ENCODE measurements at regions not wholly inside any gene's neighbourhood (a gene's known extent, or its start where the extent isn't known, plus 50 kb on each side); places are given as distances from the start of the nearest gene placed in this dataset.

DNA sequence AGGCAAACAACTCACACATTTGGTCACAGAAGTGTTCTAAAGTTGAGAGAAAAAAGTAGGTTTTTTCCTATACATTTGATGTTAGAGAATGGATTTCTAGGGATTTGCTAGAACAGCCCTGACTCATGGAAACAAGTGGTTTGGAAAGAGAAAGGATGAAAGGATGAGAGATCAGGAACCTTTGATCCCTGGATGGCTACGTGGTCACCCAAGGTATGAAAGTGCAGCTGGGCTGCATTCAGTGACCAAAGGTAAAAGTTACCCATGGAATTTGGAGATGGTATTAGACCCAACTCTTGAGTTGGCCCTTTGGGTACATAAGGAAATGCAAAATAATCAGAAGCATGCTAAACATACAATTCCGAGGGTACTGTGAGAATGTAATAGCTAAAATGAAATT is 61.3 kb upstream of the SPIN1 start:
- DNase-seq (ENCODE audit: low read depth) = no peak

DNA sequence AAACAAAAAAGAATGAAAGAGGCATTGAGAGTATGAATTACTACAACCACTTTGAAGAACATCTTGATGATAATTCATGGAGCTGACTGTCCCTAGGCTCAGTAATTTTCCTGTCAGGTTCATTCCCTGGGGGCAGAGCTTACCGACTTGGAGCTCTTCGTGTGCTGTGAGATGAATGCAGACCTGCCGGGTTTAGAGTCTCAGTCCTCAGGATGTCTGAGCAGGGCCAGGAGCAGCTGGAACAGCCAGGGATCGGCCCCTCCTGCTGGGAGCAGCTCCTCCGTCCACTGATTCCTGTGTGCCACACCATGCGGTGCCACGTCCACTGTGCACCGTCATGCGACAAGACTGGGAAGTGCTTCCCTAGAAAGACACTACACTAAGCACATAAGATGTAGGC is 62.2 kb upstream of the SPIN1 start:
- no peak for DNase-seq (ENCODE audit: low read depth)

DNA sequence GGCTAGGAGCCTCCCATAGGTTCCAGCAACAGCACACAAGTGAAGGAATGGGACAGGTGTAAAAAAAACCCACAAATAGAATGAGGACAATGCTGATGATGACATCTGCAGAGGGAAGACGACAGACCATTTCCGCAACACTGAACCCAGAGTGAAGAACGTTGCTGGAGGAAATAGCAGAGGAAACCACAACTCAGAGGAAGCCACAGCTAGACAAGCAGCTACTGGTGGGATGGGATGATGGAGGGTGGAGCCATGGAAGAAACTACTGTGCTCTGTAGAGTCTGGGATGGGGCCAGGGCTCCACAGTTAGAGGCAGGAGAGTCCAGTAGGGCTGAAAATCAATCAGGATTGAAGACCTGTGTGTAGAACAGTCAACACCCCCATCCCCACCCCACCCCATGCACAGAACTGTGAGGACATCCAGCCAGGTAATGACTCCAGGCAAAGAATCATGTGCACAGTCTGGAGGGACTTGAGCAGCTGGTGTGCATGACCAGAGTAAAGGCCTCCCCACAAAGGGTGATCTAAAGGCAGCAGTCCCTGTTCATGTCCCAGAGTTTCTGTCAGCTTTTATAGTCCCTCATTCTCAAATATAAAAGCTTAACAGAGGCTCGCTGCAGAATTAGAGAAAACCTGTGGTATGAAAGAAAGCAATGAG is 65.2 kb upstream of the SPIN1 start:
- peak; percentile 34 for DNase-seq (ENCODE audit: low read depth)

DNA sequence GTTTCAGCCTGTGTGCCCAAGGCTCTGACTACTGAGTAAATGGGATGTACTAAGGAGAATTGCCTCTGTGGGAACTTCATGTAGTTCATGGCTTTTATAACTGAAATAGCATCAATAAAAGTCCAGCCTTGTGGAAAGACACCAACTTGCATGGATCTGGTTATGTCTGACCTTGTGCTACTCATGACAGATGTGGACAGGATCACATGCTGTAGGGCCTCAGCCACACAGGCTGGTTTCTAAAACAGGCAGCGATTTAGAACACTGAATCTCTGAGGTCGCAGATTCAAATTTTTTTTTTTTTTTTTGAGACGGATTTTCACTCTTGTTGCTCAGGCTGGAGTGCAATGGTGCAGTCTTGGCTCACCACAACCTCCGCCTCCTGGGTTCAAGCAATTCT is 66.5 kb upstream of the SPIN1 start:
- DNase-seq (ENCODE audit: low read depth) = no peak

DNA sequence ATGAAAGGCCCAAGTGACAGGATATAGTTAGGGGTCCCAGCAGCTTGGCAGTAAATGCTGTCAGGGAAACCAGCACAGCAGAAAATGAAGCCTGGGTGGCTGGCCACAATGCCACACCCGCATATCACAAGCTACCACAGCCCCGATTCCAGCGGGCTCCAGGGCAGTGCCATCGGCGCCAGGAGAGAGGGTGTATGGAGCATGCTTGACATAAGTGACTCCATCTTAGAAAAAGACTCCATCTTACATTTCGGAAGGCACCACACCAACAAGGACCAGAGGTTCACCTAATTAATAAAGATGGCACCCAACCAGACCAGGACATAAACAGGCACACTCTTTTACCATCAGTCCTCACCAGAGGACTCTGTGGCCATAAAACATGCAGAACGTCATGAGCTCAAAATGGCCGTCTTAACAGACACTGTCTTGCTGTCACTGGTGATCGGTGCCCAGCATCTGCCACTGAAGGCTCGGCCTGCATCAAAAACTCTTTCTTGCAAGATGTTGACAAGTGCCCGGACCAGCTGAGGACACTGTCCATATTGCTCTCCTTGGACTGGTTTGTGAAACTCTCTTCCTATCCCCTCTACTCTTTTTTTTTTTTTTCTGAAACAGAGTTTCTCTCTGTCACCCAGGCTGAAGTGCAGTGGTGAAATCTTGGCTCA is 67.4 kb upstream of the SPIN1 start:
- no peak for DNase-seq (ENCODE audit: low read depth)

DNA sequence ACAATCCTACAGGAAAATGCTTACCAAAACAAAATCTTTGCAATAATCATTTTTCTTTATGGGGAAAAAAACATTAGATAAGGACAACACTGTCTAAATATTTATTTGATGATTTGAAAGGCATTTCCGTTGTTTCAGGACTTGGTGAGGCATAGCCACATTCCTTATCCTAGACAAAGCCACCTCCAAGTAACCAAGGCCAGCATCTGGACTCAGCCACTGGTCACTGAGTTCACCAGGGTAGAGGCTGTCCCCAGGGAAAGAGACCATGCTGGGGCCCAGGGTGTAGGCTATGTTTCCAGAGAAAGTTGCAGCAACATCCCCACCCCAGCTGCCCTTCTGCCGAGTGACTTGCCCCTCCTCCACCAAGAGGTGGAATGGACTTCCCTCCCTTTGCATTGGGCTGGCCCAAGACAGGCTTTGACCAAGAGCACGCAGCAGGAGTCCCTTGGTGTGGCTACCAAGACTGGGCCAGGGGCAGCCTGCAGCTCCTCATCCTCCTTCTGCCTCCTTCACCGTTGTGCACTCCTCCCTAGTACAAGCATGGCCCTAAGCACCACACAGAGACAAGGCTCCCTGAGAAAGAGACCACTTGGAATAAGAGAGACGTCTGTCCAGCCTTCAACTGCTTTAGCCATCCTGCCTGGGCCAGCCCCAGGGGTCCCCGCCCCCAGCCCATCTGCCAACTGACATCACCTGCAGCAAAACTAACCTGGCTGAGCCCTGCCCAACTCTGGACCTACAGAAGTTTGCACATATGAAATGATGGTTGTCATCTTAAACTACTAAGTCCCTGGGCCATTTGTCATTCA is 68.1 kb upstream of the SPIN1 start:
- no peak for DNase-seq (ENCODE audit: low read depth)

DNA sequence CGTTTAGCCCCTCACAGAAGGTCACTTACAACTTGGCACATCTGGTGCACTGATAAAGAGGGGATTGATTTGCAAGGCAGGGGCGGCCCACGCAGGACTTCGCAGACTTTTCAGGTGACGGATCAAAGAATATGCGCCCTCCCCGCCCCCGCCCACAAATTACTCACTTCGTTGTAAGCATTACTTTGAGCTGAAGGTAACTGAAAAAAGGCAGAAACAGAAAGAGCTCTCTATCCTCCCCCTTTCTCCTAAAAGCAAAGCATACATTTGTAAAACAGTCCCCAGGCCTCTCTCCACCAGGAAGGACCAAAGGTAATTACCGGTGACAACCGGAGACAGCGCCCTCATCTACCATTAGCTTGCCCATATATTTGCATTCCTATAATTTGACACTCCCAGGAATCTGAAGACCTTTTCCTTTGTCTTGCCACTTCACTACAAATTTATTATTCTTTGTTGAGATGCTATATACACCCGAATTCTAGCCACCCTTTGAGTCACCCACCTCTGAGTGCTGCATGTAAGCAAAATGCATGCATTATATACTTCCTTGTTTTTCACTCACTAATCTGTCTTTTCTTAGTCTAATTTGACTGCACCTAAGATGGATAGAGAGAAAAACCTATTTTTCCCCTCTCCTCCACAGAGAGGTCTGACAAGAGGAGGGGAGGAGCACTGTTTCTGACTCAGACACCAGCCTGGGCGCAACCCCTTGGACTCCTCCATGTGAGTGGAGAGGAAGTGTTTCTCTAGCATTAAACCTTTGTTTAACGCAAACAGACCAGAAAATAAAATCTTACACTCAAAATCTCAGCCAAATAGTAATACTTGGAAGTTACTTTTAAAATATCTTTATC is 74.7 kb upstream of the SPIN1 start:
- no peak for DNase-seq (ENCODE audit: low read depth)

DNA sequence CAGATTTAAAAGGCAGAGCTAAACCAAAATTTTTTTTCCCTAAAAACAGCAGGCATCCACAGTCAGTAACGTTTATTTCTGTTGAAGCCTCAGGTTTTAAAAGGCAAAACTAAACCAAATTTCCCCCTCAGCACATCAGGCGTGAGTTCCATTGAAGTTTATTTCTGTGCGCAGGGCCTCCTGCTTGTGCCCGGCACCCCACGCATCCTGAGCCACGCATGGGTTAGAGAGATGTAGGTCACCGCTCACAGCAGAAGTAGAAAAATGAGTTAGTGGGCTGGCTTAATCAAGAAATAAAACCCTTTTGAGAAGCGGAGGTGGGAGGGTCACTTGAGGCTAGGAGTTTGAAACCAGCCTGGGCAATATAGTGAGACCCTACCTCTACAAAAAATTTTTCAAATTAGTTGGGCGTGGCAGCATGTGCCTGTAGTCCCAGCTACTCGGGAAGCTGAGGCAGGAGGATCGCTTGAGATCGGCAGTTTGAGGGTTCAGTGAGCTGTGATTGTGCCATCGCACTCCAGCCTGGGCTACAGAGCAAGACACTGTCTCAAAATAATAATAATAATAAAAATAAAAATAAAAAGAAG is 75.6 kb upstream of the SPIN1 start:
- no peak for DNase-seq (ENCODE audit: low read depth)

DNA sequence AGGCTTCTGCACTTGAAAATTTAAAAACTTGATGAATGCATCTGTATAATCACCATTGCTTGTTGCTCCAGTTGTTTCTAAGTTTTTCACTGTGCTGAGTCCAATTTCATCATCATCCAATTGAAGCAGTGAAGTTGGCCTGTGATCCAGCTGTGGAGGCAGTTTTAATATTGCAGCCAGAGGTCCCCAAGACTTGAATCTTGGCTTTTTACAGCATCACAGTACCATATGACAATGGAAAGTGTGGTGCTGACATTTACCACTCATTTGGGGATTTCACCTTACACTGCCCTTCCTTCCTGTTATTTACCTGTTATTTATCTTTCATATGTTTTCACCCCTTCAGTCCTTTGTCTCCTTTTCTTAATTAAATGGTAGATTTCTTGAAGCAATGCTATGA is 76.2 kb upstream of the SPIN1 start:
- no peak for DNase-seq (ENCODE audit: low read depth)

DNA sequence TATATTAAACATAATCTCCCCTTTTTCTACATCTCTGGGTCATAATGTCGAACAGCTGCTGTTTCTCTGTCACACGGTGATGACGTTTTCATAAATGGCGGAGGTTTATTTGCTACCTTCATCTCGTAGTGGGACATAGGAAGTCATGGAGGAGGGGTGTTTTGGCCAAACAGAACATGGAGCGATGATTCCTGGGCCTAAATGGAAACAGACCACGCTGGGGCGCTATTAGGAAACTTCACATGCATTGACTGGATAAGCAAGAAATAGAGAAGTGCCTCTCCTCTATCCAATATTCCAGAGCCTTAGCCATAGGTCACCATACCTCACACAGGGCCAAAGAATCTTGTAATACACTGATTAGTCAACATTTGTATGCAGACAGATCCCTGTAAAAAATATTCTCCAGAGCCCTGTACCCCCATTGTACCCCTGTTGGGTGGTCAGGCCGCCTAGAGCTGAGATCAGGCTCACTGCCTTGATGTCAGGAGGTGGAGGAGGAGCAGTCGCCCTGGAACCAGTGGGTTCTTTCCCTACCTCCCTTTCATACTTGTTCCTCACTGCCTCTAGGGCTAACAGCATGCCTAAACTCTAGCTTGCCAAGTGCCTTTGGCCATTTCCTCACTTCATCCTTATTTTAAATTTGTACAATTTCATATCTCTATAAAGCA is 77.8 kb upstream of the SPIN1 start:
- no peak for DNase-seq (ENCODE audit: low read depth)

DNA sequence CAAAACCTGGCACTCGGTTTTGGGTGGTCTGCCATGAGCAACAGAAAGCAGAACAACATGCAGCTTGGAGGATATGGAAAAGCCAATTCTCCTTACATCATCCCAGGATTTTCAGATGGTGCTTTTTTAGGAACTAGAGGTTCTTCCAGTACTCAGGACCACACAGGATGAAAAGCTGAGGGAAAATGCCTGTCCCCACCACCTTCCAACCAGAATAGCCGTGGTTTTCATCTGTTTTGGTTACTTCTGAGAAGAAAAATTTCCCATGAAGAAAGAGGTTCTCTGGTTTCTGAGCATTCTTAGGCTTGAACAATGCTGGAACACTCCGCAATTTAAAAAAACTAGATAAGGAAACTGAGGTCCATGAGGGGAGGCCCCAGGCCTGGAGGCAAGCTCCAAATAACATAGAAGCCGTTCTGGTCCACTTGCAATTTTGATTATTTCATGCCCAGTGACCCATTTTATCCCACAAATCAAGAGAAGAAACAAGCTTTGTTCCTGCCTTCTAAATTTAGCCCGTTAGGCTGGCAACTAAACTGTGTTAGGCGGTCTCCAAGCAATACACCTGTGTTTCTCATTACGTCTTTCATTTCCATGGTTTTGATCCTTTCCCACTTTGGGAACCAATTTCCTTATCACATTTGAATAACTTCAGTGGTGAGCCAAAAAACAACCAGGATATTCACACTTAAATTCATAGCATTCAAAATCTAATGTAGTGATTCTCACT is 79.2 kb upstream of the SPIN1 start:
- no peak for DNase-seq (ENCODE audit: low read depth)

DNA sequence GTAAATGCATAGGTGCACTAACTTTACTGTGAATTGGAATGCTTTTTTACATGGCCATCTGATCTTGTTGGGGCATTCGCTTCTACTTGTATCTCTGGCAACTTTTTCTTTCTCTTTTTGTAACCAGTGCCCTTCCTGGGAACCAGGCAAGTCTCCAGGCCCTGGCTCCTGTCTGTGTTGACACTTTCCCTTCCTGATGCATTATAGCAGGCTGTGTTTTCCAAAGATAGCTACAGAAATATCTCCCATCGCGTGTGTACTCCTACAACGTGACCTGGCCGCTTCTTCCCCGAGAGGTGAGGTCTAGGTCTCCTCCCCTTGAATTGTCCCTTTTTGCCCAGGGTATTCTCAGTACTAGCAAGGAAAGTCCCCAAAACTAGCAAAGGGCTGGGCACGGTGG is 81.1 kb upstream of the SPIN1 start:
- no peak for DNase-seq (ENCODE audit: low read depth)

DNA sequence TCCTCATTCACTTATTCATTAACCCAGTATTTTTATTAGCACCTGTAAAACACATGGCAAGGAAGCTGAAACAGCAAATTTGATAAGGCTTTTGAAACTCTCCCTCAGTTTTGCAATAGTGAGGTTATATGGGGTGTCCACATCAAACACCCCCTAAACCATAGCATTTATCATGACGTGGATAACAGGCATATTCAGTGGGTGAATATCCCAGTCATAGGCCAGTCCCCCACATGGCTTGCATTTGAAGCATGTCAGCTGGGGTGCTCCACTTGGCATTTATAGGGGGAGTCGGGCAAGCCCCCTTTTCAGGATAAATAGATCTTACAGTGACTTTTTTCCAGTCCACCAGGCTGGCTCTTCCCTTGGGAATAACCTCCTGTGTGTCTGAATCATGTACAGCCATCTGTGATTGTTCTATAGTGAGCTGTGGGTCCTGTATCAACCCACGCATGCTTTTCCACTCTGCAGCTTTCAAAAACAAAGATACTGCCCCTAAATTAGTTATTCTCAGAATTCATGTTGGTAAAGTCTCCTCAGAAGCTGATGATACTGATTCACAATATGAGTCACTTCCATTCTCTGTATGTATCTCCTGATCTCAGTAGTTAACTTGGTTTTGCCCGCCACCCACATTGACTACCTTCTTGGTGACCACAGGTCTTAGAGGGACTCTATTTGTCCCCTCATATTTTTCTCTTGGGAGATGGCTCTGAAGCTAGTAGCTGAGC is 84.4 kb upstream of the SPIN1 start:
- peak; percentile 24 for DNase-seq (ENCODE audit: low read depth)

DNA sequence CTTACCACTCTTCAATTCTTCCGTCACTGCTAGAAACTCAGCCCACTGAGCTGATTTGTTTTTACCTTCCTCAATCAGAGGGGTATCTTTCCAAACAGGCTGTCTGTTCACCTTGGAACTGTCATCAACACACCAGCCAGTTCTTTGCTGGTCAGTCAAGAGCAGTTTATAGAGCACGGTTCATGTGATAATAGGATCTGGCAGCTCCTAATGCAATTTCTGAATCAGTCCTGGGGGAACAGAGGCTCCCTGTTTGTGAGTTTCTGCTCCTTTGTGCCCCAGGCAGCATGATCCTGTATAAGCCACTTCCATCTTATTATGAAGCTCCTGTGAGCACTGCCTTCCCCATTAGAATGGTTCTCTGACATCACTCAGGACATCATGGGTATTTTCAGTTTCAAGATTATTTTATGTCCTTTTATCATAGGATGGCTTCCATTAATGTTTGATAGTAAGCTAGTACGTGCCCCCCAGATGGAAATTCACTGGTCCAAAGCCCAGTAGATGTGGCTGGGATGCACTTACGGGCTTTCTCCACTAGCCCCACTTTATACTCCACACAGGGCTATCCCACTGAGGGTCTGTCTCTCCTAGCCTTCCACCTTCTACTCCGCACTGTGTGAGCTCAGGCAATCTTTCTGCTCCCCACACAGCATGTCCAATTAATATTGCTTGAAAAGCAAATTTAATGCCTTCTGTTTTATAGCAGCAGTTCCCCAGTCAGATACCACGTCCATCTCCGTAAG is 85.5 kb upstream of the SPIN1 start:
- DNase-seq (ENCODE audit: low read depth) = no peak

DNA sequence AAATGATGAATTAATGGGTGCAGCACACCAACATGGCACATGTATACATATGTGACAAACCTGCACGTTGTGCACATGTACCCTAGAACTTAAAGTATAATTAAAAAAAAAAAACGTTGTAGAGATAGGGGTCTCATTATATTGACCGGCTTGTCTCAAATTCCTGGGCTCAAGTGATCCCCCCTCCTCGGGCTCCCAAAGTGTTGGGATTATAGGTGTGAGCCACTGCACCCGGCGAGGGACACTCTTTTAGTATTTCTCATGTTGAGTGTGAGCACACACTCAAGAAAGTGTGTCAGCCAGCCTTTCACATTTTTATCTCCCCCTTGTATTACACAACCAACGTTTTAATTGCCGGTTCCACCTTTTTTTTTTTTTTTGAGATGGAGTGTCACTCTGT is 87.7 kb upstream of the SPIN1 start:
- no peak for DNase-seq (ENCODE audit: low read depth)

DNA sequence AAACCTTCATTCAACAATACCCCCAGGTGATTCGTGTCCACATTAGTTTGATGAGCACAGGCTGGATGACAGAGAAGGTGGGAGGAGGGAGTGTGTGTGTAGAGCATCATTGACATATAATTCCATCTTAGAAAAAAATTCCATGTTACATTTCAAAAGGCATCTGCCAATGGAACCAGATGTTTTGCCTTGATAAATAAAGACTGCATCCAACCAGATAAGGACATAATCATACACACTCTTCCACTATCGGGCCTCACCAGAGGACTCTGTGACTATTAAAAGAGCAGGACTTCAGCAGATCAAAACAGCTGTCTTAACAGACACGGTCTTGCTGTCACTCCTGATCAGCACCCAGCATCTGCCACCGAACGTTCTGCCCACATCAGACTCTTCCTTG is 96.4 kb upstream of the SPIN1 start:
- no peak for DNase-seq (ENCODE audit: low read depth)

DNA sequence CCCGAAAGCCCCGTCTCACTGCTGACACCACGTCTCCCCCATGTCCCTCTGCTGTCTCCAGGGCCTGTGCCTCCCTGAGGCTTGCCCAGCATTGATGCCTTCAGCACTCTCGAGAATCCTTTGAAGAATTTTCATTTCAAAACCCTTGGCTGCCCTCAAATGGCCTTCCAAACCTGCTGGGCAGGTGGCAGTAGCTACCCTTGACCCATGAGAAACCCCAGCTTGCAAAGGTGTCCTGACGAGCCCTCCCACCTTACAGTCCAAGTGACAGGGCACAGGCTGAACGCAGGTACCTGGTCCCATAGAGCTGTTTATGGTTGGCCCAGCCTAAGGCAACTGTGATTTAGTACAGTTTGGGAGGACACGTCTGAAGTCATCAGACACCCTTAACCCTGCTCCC is 97.2 kb upstream of the SPIN1 start:
- no peak for DNase-seq (ENCODE audit: low read depth)

DNA sequence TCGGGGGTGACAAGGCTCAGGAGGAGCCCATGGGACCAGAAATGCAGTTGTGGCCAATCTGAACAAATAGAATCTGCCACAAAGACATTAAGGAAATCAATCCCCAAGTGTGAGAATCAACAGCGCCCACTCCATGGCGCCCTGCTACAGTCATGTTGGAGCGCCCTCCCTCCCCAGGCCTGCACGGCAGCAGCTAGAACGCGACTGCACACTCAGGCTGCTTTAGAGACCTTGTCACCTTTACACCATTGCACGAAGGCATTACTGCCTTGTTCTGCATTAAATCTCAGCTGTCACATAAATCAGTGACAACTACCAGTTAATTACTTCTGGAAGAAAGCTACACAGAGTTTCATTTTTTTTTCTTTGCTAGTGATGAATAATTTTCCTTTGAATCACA is 98.7 kb upstream of the SPIN1 start:
- DNase-seq (ENCODE audit: low read depth) = no peak

DNA sequence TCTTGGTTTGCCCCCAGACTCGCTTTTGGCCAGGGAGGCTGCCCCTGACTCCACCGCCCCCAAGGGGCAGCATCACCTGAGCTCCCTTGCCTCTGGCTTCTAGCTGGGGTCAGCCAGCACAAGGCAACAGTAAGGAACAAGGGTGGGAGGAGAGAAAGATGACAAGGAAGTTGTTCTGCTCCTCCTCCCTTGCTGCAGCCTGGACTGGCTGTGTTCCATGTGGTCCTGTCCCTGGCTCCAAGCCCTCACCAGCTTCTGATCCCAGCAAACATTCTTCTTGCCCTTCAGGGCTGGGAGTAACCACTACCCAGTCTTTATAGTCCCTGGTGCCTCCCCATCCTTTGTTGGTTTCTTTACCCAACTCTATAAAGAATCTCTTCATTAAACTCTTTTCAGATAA is 100.3 kb upstream of the SPIN1 start:
- no peak for DNase-seq (ENCODE audit: low read depth)
